ENCODE measurements at regions not wholly inside any gene's neighbourhood (a gene's known extent, or its start where the extent isn't known, plus 50 kb on each side); places are given as distances from the start of the nearest gene placed in this dataset.

DNA sequence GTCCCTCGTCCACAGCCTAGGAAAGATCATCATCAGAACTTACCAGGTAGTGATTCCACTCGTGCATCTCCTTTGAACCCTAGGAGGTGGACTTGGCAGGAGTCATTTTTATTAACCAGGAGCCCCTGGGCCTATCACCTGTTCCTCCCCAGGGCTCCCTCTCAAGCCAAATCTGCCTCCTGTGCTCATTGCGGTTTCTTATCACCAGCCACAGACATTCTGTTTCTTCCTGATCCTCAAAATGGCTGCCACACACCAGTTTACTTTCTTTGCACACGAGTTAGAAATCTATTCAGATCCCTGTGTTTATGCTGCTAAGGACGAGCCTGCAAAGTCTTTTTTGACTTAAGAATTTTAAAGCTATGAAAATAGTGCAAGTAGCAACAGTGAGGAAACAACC lies 354.5 kb upstream of the BOD1L1 start:
- Histone ChIP-seq H2BK120ac (ENCODE audit: low read depth, low read length, poor library complexity, severe bottlenecking) (no peak overlapping the region), H3K79me1 (ENCODE audit: insufficient read depth, low read depth, low read length, poor library complexity, severe bottlenecking) (no peaks in the 10 kb centered on the region), H2BK15ac (ENCODE audit: low read depth, low read length) (no peak overlapping the region), H3K14ac (ENCODE audit: insufficient read depth, low read length) (no peak overlapping the region), H3K9me3 (ENCODE audit: control insufficient read depth, low read depth, low read length) (no peaks in the 10 kb centered on the region), H3T11ph (ENCODE audit: low read length) (no peak overlapping the region), H4K91ac (ENCODE audit: insufficient read length, low read depth, low read length) (no peak overlapping the region), H3K4me2 (ENCODE audit: insufficient read depth, insufficient read length, low read length) (no peak overlapping the region), H3K27me3 (ENCODE audit: insufficient read depth, low read length) (no peaks in the 10 kb centered on the region), H3K27ac (ENCODE audit: insufficient read length, low read depth, low read length) (no peak overlapping the region), H3K9ac (ENCODE audit: extremely low read depth, insufficient read length, low read length) (no peak overlapping the region), H4K5ac (ENCODE audit: insufficient read length, low read depth, low read length) (no peak overlapping the region), H2BK5ac (ENCODE audit: insufficient read length, low read length) (no peak overlapping the region), H2BK20ac (ENCODE audit: low read depth, low read length, poor library complexity, severe bottlenecking) (no peak overlapping the region), H3K79me2 (ENCODE audit: insufficient read depth, low read length) (no peaks in the 10 kb centered on the region), H2AFZ (ENCODE audit: low read length) (no peak overlapping the region), H3K18ac (ENCODE audit: insufficient read length, low read depth, low read length) (no peak overlapping the region), H3K23ac (ENCODE audit: insufficient read length, low read depth, low read length) (no peak overlapping the region), H2BK12ac (ENCODE audit: insufficient read length, low read depth, low read length) (no peak overlapping the region), H3K4me1 (ENCODE audit: insufficient read depth, low read length) (no peaks in the 10 kb centered on the region), H4K20me1 (ENCODE audit: control insufficient read depth, insufficient read depth, insufficient read length) (no peaks in the 10 kb centered on the region), H3K23me2 (ENCODE audit: insufficient read length, low read depth, low read length, poor library complexity, severe bottlenecking) (no peaks in the 10 kb centered on the region), H3K4ac (ENCODE audit: low read depth, low read length) (no peak overlapping the region), H2AK5ac (ENCODE audit: insufficient read length, low read length) (no peak overlapping the region), H3K56ac (ENCODE audit: insufficient read length, low read depth, low read length) (no peak overlapping the region), H4K8ac (replicated peaks; ENCODE audit: insufficient read length, low read depth, low read length) (no peak overlapping the region)
- no peak overlapping the region for H3K4me3 Mint-ChIP-seq
- peaks cover 0 to 3% of the 10 kb centered on the region in 2 experiments; a peak in 1 of 4 replicates for H3K4me1 Mint-ChIP-seq
- no peaks in the 10 kb centered on the region for H3K27me3 Mint-ChIP-seq (ENCODE audit: low read depth)
- H3K9me3 Mint-ChIP-seq: no peaks in the 10 kb centered on the region
- no peaks in the 10 kb centered on the region; a peak in 1 of 7 replicates for H3K36me3 Mint-ChIP-seq (ENCODE audit: insufficient read depth in 1 of 3, low read depth in 3 of 3)
- TF ChIP-seq, protein P1, sequence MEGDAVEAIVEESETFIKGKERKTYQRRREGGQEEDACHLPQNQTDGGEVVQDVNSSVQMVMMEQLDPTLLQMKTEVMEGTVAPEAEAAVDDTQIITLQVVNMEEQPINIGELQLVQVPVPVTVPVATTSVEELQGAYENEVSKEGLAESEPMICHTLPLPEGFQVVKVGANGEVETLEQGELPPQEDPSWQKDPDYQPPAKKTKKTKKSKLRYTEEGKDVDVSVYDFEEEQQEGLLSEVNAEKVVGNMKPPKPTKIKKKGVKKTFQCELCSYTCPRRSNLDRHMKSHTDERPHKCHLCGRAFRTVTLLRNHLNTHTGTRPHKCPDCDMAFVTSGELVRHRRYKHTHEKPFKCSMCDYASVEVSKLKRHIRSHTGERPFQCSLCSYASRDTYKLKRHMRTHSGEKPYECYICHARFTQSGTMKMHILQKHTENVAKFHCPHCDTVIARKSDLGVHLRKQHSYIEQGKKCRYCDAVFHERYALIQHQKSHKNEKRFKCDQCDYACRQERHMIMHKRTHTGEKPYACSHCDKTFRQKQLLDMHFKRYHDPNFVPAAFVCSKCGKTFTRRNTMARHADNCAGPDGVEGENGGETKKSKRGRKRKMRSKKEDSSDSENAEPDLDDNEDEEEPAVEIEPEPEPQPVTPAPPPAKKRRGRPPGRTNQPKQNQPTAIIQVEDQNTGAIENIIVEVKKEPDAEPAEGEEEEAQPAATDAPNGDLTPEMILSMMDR (conservative IDR thresholded peaks at IDR 0.05): no peak
- no peak overlapping the region for H3K27ac Mint-ChIP-seq
- no CpG with 5 or more reads among the region's 5 CpGs for WGBS (ENCODE audit: extremely low coverage, insufficient read length, low lambda C conversion rate)
- no peak for DNase-seq

Data from H9 (cell line).